H1 (cell line): ENCODE measurements at regions not wholly inside any gene's neighbourhood (a gene's known extent, or its start where the extent isn't known, plus 50 kb on each side); places are given as distances from the start of the nearest gene placed in this dataset.

Experiments used
- CTCF ChIP-seq, 3 experiments: IDR thresholded peaks; 1 replicate in 2 of 3; 2 replicates in 1 of 3; pipeline versions ENCODE4 v1.5.1 to v1.6.1; 2011; ENCODE audit warnings: low read length in 3 of 3, mild to moderate bottlenecking in 3 of 3, inconsistent platforms in 2 of 3, low read depth in 1 of 3, moderate library complexity in 1 of 3; ENCODE audit not compliant: insufficient read depth in 1 of 3; ENCODE audit errors: control extremely low read depth in 1 of 3
- EZH2 ChIP-seq: fragments of 200-600 bp; sonication (generic); IDR thresholded peaks from 2 replicates; pipeline ENCODE4 v1.7.1; 2012; ENCODE audit warnings: low read depth, mild to moderate bottlenecking, moderate library complexity, low read length, inconsistent platforms; ENCODE audit not compliant: severe bottlenecking
- GABPA ChIP-seq: IDR thresholded peaks from 2 replicates; pipeline ENCODE4 v1.6.1; 2011; ENCODE audit warnings: mild to moderate bottlenecking, low read length, moderate library complexity, borderline replicate concordance; ENCODE audit not compliant: insufficient read depth
- JUND ChIP-seq: IDR thresholded peaks from 2 replicates; pipeline ENCODE4 v1.6.1; 2011; ENCODE audit warnings: mild to moderate bottlenecking, improper control_type of control experiment, low read length
- KDM1A ChIP-seq: fragments of 200-600, 300-600 bp; sonication (generic); IDR thresholded peaks from 2 replicates; pipeline ENCODE4 v1.7.1; 2016; ENCODE audit warnings: mild to moderate bottlenecking, low read length, borderline replicate concordance
- POLR2A ChIP-seq, 2 experiments: IDR thresholded peaks; 1 replicate in 1 of 2; 2 replicates in 1 of 2; pipeline ENCODE4 v1.6.1; 2011; ENCODE audit warnings: low read depth in 2 of 2, low read length in 2 of 2, mild to moderate bottlenecking in 2 of 2; ENCODE audit errors: control extremely low read depth in 1 of 2
- RNF2 ChIP-seq: fragments of 200-900, 300-1000 bp; sonication (generic); IDR thresholded peaks from 2 replicates; pipeline ENCODE4 v1.7.1; 2016; ENCODE audit warnings: borderline replicate concordance, low read depth, mild to moderate bottlenecking, antibody characterized with exemption, low read length; ENCODE audit not compliant: poor library complexity, severe bottlenecking; ENCODE audit errors: missing control alignments
- SP2 ChIP-seq: IDR thresholded peaks from 2 replicates; pipeline ENCODE4 v1.6.1; 2012; ENCODE audit warnings: mild to moderate bottlenecking, low read length, inconsistent platforms
- SRF ChIP-seq: IDR thresholded peaks from 2 replicates; pipeline ENCODE4 v1.6.1; 2011; ENCODE audit warnings: mild to moderate bottlenecking, low read depth, low read length, moderate library complexity
- YY1 ChIP-seq: IDR thresholded peaks from 2 replicates; pipeline ENCODE4 v1.6.1; 2011; ENCODE audit warnings: low read depth, mild to moderate bottlenecking, low read length

GRCh38 chr5:93355691-93356090 lies 225.3 kb downstream of the NR2F1-AS1 start:
- TF ChIP-seq CTCF (IDR thresholded peaks at IDR 0.05; ENCODE audit: control extremely low read depth in 1 of 3, insufficient read depth in 1 of 3, low read depth in 1 of 3, low read length in 3 of 3) (no peak), SP2 (no peak), EZH2 (no peak), KDM1A (no peak), SRF (no peak), RNF2 (no peak), JUND (no peak), YY1 (no peak), POLR2A (IDR thresholded peaks at IDR 0.05; ENCODE audit: control extremely low read depth in 1 of 2, low read depth in 2 of 2, low read length in 2 of 2) (no peak), GABPA (no peak)
